H1 (cell line): ENCODE measurements at regions not wholly inside any gene's neighbourhood (a gene's known extent, or its start where the extent isn't known, plus 50 kb on each side); places are given as distances from the start of the nearest gene placed in this dataset.

Experiments
- RBBP5 ChIP-seq: IDR thresholded peaks from 2 replicates; pipeline ENCODE4 v1.7.1; 2012; ENCODE audit warnings: low read depth, mild to moderate bottlenecking, inconsistent platforms, low read length, moderate library complexity, borderline replicate concordance
- SP2 ChIP-seq: IDR thresholded peaks from 2 replicates; pipeline ENCODE4 v1.6.1; 2012; ENCODE audit warnings: mild to moderate bottlenecking, low read length, inconsistent platforms

DNA sequence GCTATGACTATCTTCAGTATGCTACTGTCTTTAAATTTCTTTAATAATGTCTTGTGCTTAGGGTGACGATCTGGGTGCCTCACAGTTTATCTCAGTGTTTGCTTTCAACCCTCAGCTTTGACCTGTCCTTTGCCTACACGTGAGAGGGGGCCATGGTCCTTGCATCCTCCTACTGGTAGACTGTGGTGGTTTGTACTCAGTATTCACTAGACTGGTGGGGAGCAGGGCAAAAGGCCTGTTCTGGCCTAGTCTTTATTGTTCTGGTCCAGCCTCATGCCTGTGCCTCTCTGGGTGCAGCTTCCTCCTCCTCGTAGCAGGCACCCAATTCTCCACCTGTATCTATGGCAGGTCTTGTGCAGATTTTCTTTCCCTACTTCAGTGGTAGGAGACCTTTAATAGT, 354.9 kb downstream of the CD109 start (continued):
- TF ChIP-seq SP2 (no peak), RBBP5 (no peak)
